ENCODE measurements at regions not wholly inside any gene's neighbourhood (a gene's known extent, or its start where the extent isn't known, plus 50 kb on each side); places are given as distances from the start of the nearest gene placed in this dataset.
"Not testable (repeated sequence)": the region's sequence is repeated elsewhere in the genome, so short reads cannot be mapped to it uniquely, and the experiment has no call there.

DNA sequence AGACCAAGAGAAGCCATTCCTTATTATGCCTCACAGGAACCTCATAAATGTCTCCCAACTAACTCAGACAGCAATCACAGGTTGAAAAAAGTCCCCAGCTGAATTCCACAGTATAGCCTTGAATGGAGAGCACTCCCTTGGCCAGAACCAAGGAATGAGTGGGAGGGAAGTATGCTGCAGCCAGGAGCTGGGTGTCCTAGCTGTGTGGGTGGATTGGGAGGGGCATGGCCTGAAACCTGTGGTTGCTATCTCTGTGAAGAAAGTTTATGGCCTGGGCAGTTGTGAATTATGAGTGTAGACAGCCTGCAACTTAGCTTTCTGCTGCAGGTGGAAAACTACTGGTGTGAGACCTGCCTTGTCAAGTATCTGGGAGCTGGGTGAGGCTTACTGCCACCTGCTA is 316.1 kb upstream of the VSTM2A start:
- TF ChIP-seq, protein P1, sequence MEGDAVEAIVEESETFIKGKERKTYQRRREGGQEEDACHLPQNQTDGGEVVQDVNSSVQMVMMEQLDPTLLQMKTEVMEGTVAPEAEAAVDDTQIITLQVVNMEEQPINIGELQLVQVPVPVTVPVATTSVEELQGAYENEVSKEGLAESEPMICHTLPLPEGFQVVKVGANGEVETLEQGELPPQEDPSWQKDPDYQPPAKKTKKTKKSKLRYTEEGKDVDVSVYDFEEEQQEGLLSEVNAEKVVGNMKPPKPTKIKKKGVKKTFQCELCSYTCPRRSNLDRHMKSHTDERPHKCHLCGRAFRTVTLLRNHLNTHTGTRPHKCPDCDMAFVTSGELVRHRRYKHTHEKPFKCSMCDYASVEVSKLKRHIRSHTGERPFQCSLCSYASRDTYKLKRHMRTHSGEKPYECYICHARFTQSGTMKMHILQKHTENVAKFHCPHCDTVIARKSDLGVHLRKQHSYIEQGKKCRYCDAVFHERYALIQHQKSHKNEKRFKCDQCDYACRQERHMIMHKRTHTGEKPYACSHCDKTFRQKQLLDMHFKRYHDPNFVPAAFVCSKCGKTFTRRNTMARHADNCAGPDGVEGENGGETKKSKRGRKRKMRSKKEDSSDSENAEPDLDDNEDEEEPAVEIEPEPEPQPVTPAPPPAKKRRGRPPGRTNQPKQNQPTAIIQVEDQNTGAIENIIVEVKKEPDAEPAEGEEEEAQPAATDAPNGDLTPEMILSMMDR (IDR thresholded peaks at IDR 0.05), result not testable (repeated sequence)
- TF ChIP-seq POLR2A (IDR thresholded peaks at IDR 0.05), result not testable (repeated sequence)

All from adrenal gland (tissue), 5 donors.